Fibroblast of lung (primary cell): ENCODE measurements at regions not wholly inside any gene's neighbourhood (a gene's known extent, or its start where the extent isn't known, plus 50 kb on each side); places are given as distances from the start of the nearest gene placed in this dataset.

Experiments
- DNase-seq, 2 donors: peaks; one replicate each; pipeline versions ENCODE4 v3.0.0 to v3.0.0-alpha.2; 2010; ENCODE audit warnings: low read depth in 2 of 2
- H2AFZ ChIP-seq: 2 replicates; pipeline ENCODE4 v1.5.1; 2012; ENCODE audit warnings: low read length, control low read depth, inconsistent platforms
- H3K27ac ChIP-seq: 2 replicates; pipeline ENCODE4 v1.5.1; 2011; ENCODE audit warnings: low read length, control low read depth; ENCODE audit not compliant: insufficient read depth
- H3K27me3 ChIP-seq: 2 replicates; pipeline ENCODE4 v1.5.1; 2011; ENCODE audit warnings: mild to moderate bottlenecking, low read length; ENCODE audit not compliant: control insufficient read depth, insufficient read depth
- H3K36me3 ChIP-seq: 2 replicates; pipeline ENCODE4 v1.5.1; 2011; ENCODE audit warnings: low read length; ENCODE audit not compliant: control insufficient read depth, insufficient read depth
- H3K4me1 ChIP-seq: 2 replicates; pipeline ENCODE4 v1.5.1; 2011; ENCODE audit warnings: low read length; ENCODE audit not compliant: control insufficient read depth, insufficient read depth; ENCODE audit errors: extremely low read depth
- H3K4me2 ChIP-seq: 2 replicates; pipeline ENCODE4 v1.5.1; 2011; ENCODE audit warnings: low read length, control low read depth; ENCODE audit not compliant: insufficient read depth; ENCODE audit errors: extremely low read depth
- H3K4me3 ChIP-seq, 4 experiments: fragments of 200-600 bp in 1 of 4; sonication (generic) in 1 of 4; replicated peaks in 1 of 4; 2 replicates each; pipeline ENCODE4 v1.5.1; 2011 to 2016; ENCODE audit warnings: low read length in 4 of 4, low read depth in 3 of 4, mild to moderate bottlenecking in 3 of 4, control low read depth in 2 of 4, inconsistent platforms in 1 of 4, mixed read lengths in 1 of 4; ENCODE audit not compliant: insufficient read depth in 1 of 4; ENCODE audit errors: control extremely low read depth in 1 of 4
- H3K79me2 ChIP-seq: 2 replicates; pipeline ENCODE4 v1.5.1; 2012; ENCODE audit warnings: mild to moderate bottlenecking, low read length, inconsistent platforms; ENCODE audit not compliant: control insufficient read depth, insufficient read depth
- H3K9ac ChIP-seq: 2 replicates; pipeline ENCODE4 v1.5.1; 2011; ENCODE audit warnings: mild to moderate bottlenecking, low read length, control low read depth; ENCODE audit not compliant: insufficient read depth
- H3K9me3 ChIP-seq: 2 replicates; pipeline ENCODE4 v1.5.1; 2012; ENCODE audit warnings: low read depth, low read length; ENCODE audit not compliant: control insufficient read depth, insufficient read depth
- H4K20me1 ChIP-seq: 2 replicates; pipeline ENCODE4 v1.5.1; 2011; ENCODE audit warnings: low read length; ENCODE audit not compliant: control insufficient read depth, insufficient read depth; ENCODE audit errors: extremely low read depth
- EZH2 ChIP-seq: IDR thresholded peaks from 2 replicates; pipeline ENCODE4 v1.5.1; 2012; ENCODE audit warnings: low read length, control low read depth, mild to moderate bottlenecking; ENCODE audit errors: missing control alignments
- TF ChIP-seq, protein P1 (sequence below), 2 donors: IDR thresholded peaks in 1 of 2; conservative IDR thresholded peaks in 1 of 2; 1 replicate in 1 of 2; 2 replicates in 1 of 2; pipeline ENCODE4 v1.5.1; 2011 to 2012; ENCODE audit warnings: low read length in 2 of 2, control low read depth in 1 of 2, inconsistent platforms in 1 of 2, low read depth in 1 of 2, mild to moderate bottlenecking in 1 of 2

DNA sequence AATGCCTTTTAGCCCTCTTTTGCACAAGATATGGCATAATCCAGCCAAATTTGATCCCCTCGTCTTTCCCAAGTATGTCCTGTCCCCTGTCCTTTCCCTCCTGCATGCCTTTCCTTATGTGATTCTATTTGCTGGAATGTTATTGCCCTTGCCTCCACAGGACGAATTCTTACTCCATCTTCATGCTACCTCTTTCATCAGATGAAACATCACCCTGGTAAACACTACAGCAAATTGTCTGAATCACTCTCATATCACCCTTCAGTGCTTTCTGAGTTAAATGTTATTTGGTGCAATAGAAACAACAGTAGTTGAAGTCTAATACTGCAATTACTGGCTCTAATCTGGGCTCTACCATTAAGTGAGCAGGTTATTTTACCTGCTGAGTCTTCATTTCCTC is 52.2 kb upstream of the FAT1 start:
- Histone ChIP-seq H4K20me1 (no peaks in the 10 kb centered on the region), H2AFZ (no peak overlapping the region), H3K4me3 (no peak overlapping the region), H3K4me2 (no peak overlapping the region), H3K27me3 (no peaks in the 10 kb centered on the region), H3K9ac (no peak overlapping the region), H3K9me3 (no peaks in the 10 kb centered on the region), H3K4me1 (peaks cover 8% of the 10 kb centered on the region), H3K79me2 (no peaks in the 10 kb centered on the region), H3K27ac (no peak overlapping the region), H3K36me3 (no peaks in the 10 kb centered on the region)
- TF ChIP-seq EZH2: no peak
- TF ChIP-seq, protein P1, sequence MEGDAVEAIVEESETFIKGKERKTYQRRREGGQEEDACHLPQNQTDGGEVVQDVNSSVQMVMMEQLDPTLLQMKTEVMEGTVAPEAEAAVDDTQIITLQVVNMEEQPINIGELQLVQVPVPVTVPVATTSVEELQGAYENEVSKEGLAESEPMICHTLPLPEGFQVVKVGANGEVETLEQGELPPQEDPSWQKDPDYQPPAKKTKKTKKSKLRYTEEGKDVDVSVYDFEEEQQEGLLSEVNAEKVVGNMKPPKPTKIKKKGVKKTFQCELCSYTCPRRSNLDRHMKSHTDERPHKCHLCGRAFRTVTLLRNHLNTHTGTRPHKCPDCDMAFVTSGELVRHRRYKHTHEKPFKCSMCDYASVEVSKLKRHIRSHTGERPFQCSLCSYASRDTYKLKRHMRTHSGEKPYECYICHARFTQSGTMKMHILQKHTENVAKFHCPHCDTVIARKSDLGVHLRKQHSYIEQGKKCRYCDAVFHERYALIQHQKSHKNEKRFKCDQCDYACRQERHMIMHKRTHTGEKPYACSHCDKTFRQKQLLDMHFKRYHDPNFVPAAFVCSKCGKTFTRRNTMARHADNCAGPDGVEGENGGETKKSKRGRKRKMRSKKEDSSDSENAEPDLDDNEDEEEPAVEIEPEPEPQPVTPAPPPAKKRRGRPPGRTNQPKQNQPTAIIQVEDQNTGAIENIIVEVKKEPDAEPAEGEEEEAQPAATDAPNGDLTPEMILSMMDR (conservative IDR thresholded peaks at IDR 0.05 in 1 of 2, IDR thresholded peaks at IDR 0.05 in 1 of 2; ENCODE audit: low read depth in 1 of 2, low read length in 2 of 2): no peak
- DNase-seq: no peak

DNA sequence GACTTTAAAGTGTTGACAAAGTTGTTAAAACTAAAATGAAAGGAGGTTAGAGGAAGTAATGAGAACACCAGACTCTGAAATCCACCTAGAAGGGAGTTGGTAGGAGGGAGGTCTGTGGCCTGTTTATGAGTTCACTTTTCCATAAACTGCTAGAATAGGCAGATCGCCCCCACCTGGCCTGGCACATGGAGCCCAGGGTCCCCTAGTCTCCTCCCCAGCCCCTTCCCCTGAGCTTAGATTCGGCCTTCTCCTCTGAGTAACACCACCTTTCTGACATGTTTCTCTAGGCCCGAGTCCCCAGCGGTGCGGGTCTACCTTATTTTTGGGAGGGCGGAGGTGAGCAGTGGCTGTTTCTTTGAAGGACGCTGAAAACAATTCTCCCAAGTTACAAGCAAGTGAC is 54.5 kb upstream of the FAT1 start:
- H3K4me3 ChIP-seq: no peak overlapping the region
- H3K27ac ChIP-seq: no peak overlapping the region
- H3K36me3 ChIP-seq: no peaks in the 10 kb centered on the region
- H3K27me3 ChIP-seq: no peaks in the 10 kb centered on the region
- DNase-seq: no peak
- no peak overlapping the region for H2AFZ ChIP-seq
- no peaks in the 10 kb centered on the region for H3K9me3 ChIP-seq
- no peaks in the 10 kb centered on the region for H4K20me1 ChIP-seq
- TF ChIP-seq, protein P1 (conservative IDR thresholded peaks at IDR 0.05 in 1 of 2, IDR thresholded peaks at IDR 0.05 in 1 of 2; ENCODE audit: low read depth in 1 of 2, low read length in 2 of 2): no peak
- TF ChIP-seq EZH2: no peak
- no peak overlapping the region for H3K9ac ChIP-seq
- H3K4me1 ChIP-seq: peaks cover 3% of the 10 kb centered on the region
- no peak overlapping the region for H3K4me2 ChIP-seq
- H3K79me2 ChIP-seq: no peaks in the 10 kb centered on the region

DNA sequence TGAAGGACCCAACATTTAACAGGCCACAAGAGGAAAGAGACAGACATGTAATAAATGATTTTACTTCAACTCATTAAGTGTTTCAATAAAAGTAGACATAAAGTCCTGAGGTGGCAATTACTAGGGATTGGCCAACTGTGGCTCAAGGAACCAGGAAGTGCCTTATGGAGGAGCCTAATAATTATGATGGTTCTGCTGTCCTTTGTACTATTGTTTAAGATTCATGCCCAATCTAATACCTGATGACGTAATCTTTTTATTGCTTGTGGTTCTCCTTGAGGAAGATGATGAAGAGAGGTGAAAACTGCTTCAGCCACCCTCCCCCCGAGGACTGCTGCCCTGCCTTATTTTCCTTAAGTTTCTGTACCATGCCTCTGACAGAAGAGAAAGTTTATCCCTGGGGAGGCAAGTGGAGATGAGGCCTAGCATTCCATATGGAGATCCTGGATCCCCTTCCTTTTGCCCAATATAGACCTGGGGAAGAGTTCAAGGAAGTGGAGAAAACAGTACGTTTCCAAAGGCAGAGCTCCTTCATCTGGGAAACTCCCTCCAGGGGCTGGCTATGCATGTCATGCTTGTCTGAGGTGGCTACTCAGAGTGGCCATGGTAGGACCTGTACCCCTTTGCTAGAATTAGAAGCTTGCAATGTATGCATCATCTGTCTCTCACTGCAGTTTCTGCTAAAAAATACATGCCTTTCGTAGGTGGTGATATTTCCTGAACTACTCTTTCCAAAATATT is 56.8 kb upstream of the FAT1 start:
- no peaks in the 10 kb centered on the region for H4K20me1 ChIP-seq
- no peak overlapping the region for H3K4me3 ChIP-seq
- H2AFZ ChIP-seq: no peak overlapping the region
- no peak overlapping the region for H3K27ac ChIP-seq
- DNase-seq: no peak
- H3K27me3 ChIP-seq: no peaks in the 10 kb centered on the region
- TF ChIP-seq, protein P1 (conservative IDR thresholded peaks at IDR 0.05 in 1 of 2, IDR thresholded peaks at IDR 0.05 in 1 of 2; ENCODE audit: low read depth in 1 of 2, low read length in 2 of 2): no peak
- no peak for TF ChIP-seq EZH2
- H3K9ac ChIP-seq: no peak overlapping the region
- no peaks in the 10 kb centered on the region for H3K36me3 ChIP-seq
- no peak overlapping the region for H3K4me2 ChIP-seq
- H3K79me2 ChIP-seq: no peaks in the 10 kb centered on the region
- H3K9me3 ChIP-seq: no peaks in the 10 kb centered on the region
- H3K4me1 ChIP-seq: peaks cover 3% of the 10 kb centered on the region
